NCI-H446 (cell line): ENCODE measurements at regions not wholly inside any gene's neighbourhood (a gene's known extent, or its start where the extent isn't known, plus 50 kb on each side); places are given as distances from the start of the nearest gene placed in this dataset.

Experiments
- DNase-seq, 2 experiments: peaks; one replicate each; lab custom pipeline; 2025; lab: John Stamatoyannopoulos, UW

- DNase-seq, result no peak
These were observed 1638.3 kb upstream of the LRRTM1 start for GRCh38 chr2:81942876-81943275.

- no peak for DNase-seq
These were observed 1637.7 kb upstream of the LRRTM1 start for GRCh38 chr2:81942136-81942680.

GRCh38 chr2:81940266-81940955, 1635.9 kb upstream of the LRRTM1 start:
- no peak for DNase-seq

- no peak for DNase-seq
These were observed 1633.4 kb upstream of the LRRTM1 start for GRCh38 chr2:81937944-81938343.

GRCh38 chr2:81903534-81903933, 1599.0 kb upstream of the LRRTM1 start:
- DNase-seq, result no peak

- DNase-seq, result no peak
These were observed 1596.5 kb upstream of the LRRTM1 start for GRCh38 chr2:81901017-81901416.

- no peak for DNase-seq
These were observed 1591.2 kb upstream of the LRRTM1 start for GRCh38 chr2:81895620-81896250.

GRCh38 chr2:81894451-81894990, 1590.0 kb upstream of the LRRTM1 start:
- no peak for DNase-seq

- DNase-seq, result no peak
These were observed 1572.1 kb upstream of the LRRTM1 start for GRCh38 chr2:81876624-81877023.

- no peak for DNase-seq
These were observed 1567.5 kb upstream of the LRRTM1 start for GRCh38 chr2:81872006-81872405.

GRCh38 chr2:81870119-81870518, 1565.6 kb upstream of the LRRTM1 start:
- no peak for DNase-seq

- DNase-seq, result no peak
These were observed 1554.4 kb upstream of the LRRTM1 start for GRCh38 chr2:81858998-81859397.

GRCh38 chr2:81853341-81853740, 1548.8 kb upstream of the LRRTM1 start:
- DNase-seq, result no peak

GRCh38 chr2:81852651-81853050, 1548.1 kb upstream of the LRRTM1 start:
- DNase-seq, result no peak

GRCh38 chr2:81839780-81840179, 1535.2 kb upstream of the LRRTM1 start:
- DNase-seq, result no peak

- DNase-seq, result no peak
These were observed 1530.9 kb upstream of the LRRTM1 start for GRCh38 chr2:81835321-81836000.

GRCh38 chr2:81786811-81787210, 1482.3 kb upstream of the LRRTM1 start:
- no peak for DNase-seq

- DNase-seq, result no peak
These were observed 1462.8 kb upstream of the LRRTM1 start for GRCh38 chr2:81767187-81767912.

- DNase-seq, result no peak
These were observed 1443.0 kb upstream of the LRRTM1 start for GRCh38 chr2:81747481-81748070.

GRCh38 chr2:81739966-81740365, 1435.4 kb upstream of the LRRTM1 start:
- DNase-seq, result no peak

GRCh38 chr2:81734981-81735380, 1430.4 kb upstream of the LRRTM1 start:
- no peak for DNase-seq

GRCh38 chr2:81714817-81715216, 1410.3 kb upstream of the LRRTM1 start:
- no peak for DNase-seq
